Stimulated activated CD8-positive, alpha-beta memory T cell treated with anti-CD3 and anti-CD28 coated beads, Interleukin-15, amount 100 ng/mL, for 4 hours (primary cell): ENCODE measurements at regions not wholly inside any gene's neighbourhood (a gene's known extent, or its start where the extent isn't known, plus 50 kb on each side); places are given as distances from the start of the nearest gene placed in this dataset.

Experiments
- DNase-seq, 2 donors: peaks; one replicate each; pipeline ENCODE4 v3.0.0-alpha.2; 2020; ENCODE audit warnings: low read depth in 2 of 2

GRCh38 chr22:47465222-47465621 lies 702.8 kb downstream of the TBC1D22A start:
- DNase-seq, result no peak

GRCh38 chr22:47463220-47463619 lies 700.8 kb downstream of the TBC1D22A start:
- DNase-seq, result no peak

GRCh38 chr22:47460861-47461260 lies 698.4 kb downstream of the TBC1D22A start:
- no peak for DNase-seq

GRCh38 chr22:47460176-47460575 lies 697.7 kb downstream of the TBC1D22A start:
- DNase-seq, result no peak

- no peak for DNase-seq
Measured at GRCh38 chr22:47458348-47458747, 695.9 kb downstream of the TBC1D22A start.

GRCh38 chr22:47457509-47458300 lies 695.3 kb downstream of the TBC1D22A start:
- DNase-seq, result no peak

- no peak for DNase-seq
Measured at GRCh38 chr22:47457021-47457420, 694.6 kb downstream of the TBC1D22A start.

- DNase-seq, result no peak
Measured at GRCh38 chr22:47456031-47456430, 693.6 kb downstream of the TBC1D22A start.

- no peak for DNase-seq
Measured at GRCh38 chr22:47453049-47453448, 690.6 kb downstream of the TBC1D22A start.

- no peak for DNase-seq
Measured at GRCh38 chr22:47452184-47452583, 689.7 kb downstream of the TBC1D22A start.

- no peak for DNase-seq
Measured at GRCh38 chr22:47450876-47451475, 688.5 kb downstream of the TBC1D22A start.

- no peak for DNase-seq
Measured at GRCh38 chr22:47449508-47450270, 687.2 kb downstream of the TBC1D22A start.

GRCh38 chr22:47448231-47449223 lies 686.1 kb downstream of the TBC1D22A start:
- no peak for DNase-seq

GRCh38 chr22:47446821-47447810 lies 684.7 kb downstream of the TBC1D22A start:
- DNase-seq, result no peak

GRCh38 chr22:47446331-47446730 lies 683.9 kb downstream of the TBC1D22A start:
- DNase-seq, result no peak

- DNase-seq, result no peak
Measured at GRCh38 chr22:47445716-47446290, 683.4 kb downstream of the TBC1D22A start.

GRCh38 chr22:47445212-47445611 lies 682.8 kb downstream of the TBC1D22A start:
- no peak for DNase-seq

GRCh38 chr22:47444746-47445065 lies 682.3 kb downstream of the TBC1D22A start:
- DNase-seq, result no peak

GRCh38 chr22:47443836-47444745 lies 681.6 kb downstream of the TBC1D22A start:
- DNase-seq, result no peak
